BLaER1 treated with 17β-estradiol and CSF1 and Interleukin-3, amounts not matched to agents 10 nM and 100 nM (cell line): ENCODE measurements at regions not wholly inside any gene's neighbourhood (a gene's known extent, or its start where the extent isn't known, plus 50 kb on each side); places are given as distances from the start of the nearest gene placed in this dataset.

Experiments
- H3K27ac ChIP-seq, 11 experiments: shearing (Covaris generic); formaldehyde crosslinking; 2 replicates each; pipeline ENCODE4 v1.8.1; 2022
- H3K27me3 ChIP-seq, 11 experiments: shearing (Covaris generic); formaldehyde crosslinking; 2 replicates each; pipeline ENCODE4 v1.8.1; 2022
- H3K36me3 ChIP-seq, 11 experiments: shearing (Covaris generic); formaldehyde crosslinking; 2 replicates each; pipeline ENCODE4 v1.8.1; 2022
- H3K4me1 ChIP-seq, 10 experiments: shearing (Covaris generic); formaldehyde crosslinking; 2 replicates each; pipeline ENCODE4 v1.8.1; 2022
- H3K4me2 ChIP-seq, 11 experiments: shearing (Covaris generic); formaldehyde crosslinking; 2 replicates each; pipeline ENCODE4 v1.8.1; 2022
- H3K4me3 ChIP-seq, 10 experiments: shearing (Covaris generic); formaldehyde crosslinking; 2 replicates each; pipeline ENCODE4 v1.8.1; 2022
- H3K9ac ChIP-seq, 11 experiments: shearing (Covaris generic); formaldehyde crosslinking; 2 replicates each; pipeline ENCODE4 v1.8.1; 2022
- H3K9me3 ChIP-seq, 11 experiments: shearing (Covaris generic); formaldehyde crosslinking; replicated peaks in 1 of 11; 2 replicates each; pipeline ENCODE4 v1.8.1; 2022
- H4K20me1 ChIP-seq, 11 experiments: shearing (Covaris generic); formaldehyde crosslinking; 2 replicates each; pipeline ENCODE4 v1.8.1; 2022
- Cebpa-rat ChIP-seq, 11 experiments: shearing (Covaris generic); IDR thresholded peaks; 2 replicates each; pipeline ENCODE4 v1.8.1; 2022

- Histone ChIP-seq H4K20me1 (no peaks in the 10 kb centered on the region), H3K27me3 (no peaks in the 10 kb centered on the region), H3K4me3 (no peak overlapping the region), H3K4me2 (no peak overlapping the region), H3K4me1 (peaks cover 6 to 16% (median 11%) of the 10 kb centered on the region in 10 experiments; a peak in 17 of 20 replicates), H3K9me3 (no peaks in the 10 kb centered on the region; a peak in 1 of 22 replicates), H3K9ac (no peak overlapping the region), H3K36me3 (no peaks in the 10 kb centered on the region), H3K27ac (no peak overlapping the region)
- TF ChIP-seq Cebpa-rat (IDR thresholded peaks at IDR 0.05) = no peak
These were observed 314.8 kb downstream of the MYCN start for GRCh38 chr2:16255120-16255519.

GRCh38 chr2:16254356-16254965 is 314.1 kb downstream of the MYCN start:
- TF ChIP-seq Cebpa-rat (IDR thresholded peaks at IDR 0.05) = no peak
- H3K9ac ChIP-seq = no peak overlapping the region
- no peaks in the 10 kb centered on the region for H4K20me1 ChIP-seq
- H3K36me3 ChIP-seq = no peaks in the 10 kb centered on the region
- H3K4me2 ChIP-seq = no peak overlapping the region
- H3K27me3 ChIP-seq = no peaks in the 10 kb centered on the region
- H3K4me1 ChIP-seq = peaks cover 6 to 16% (median 11%) of the 10 kb centered on the region in 10 experiments; a peak in 17 of 20 replicates
- H3K4me3 ChIP-seq = no peak overlapping the region
- no peaks in the 10 kb centered on the region; a peak in 1 of 22 replicates for H3K9me3 ChIP-seq
- no peak overlapping the region for H3K27ac ChIP-seq

GRCh38 chr2:16253291-16253690 is 312.9 kb downstream of the MYCN start:
- TF ChIP-seq Cebpa-rat (IDR thresholded peaks at IDR 0.05) = no peak
- Histone ChIP-seq H3K36me3 (no peaks in the 10 kb centered on the region), H3K9ac (no peak overlapping the region), H3K27me3 (no peaks in the 10 kb centered on the region), H3K27ac (no peak overlapping the region), H3K9me3 (no peaks in the 10 kb centered on the region; a peak in 1 of 22 replicates), H3K4me1 (peaks cover 6 to 16% (median 11%) of the 10 kb centered on the region in 10 experiments; a peak in 17 of 20 replicates), H3K4me2 (no peak overlapping the region), H4K20me1 (no peaks in the 10 kb centered on the region), H3K4me3 (no peak overlapping the region)

GRCh38 chr2:16252891-16253290 is 312.5 kb downstream of the MYCN start:
- Histone ChIP-seq H3K4me1 (peaks cover 6 to 13% (median 11%) of the 10 kb centered on the region in 10 experiments; a peak in 17 of 20 replicates), H3K9me3 (no peaks in the 10 kb centered on the region; a peak in 1 of 22 replicates), H3K36me3 (no peaks in the 10 kb centered on the region), H3K4me2 (no peak overlapping the region), H3K27me3 (no peaks in the 10 kb centered on the region), H3K9ac (no peak overlapping the region), H3K4me3 (no peak overlapping the region), H4K20me1 (no peaks in the 10 kb centered on the region), H3K27ac (no peak overlapping the region)
- no peak for TF ChIP-seq Cebpa-rat (IDR thresholded peaks at IDR 0.05)

GRCh38 chr2:16252251-16252650 is 311.9 kb downstream of the MYCN start:
- no peaks in the 10 kb centered on the region for H3K27me3 ChIP-seq
- H3K4me1 ChIP-seq = peaks cover 0 to 6% (median 4%) of the 10 kb centered on the region in 10 experiments; a peak in 10 of 20 replicates
- H3K27ac ChIP-seq = no peak overlapping the region
- TF ChIP-seq Cebpa-rat (IDR thresholded peaks at IDR 0.05) = no peak
- H3K9me3 ChIP-seq = no peaks in the 10 kb centered on the region; a peak in 1 of 22 replicates
- no peak overlapping the region for H3K9ac ChIP-seq
- no peaks in the 10 kb centered on the region for H3K36me3 ChIP-seq
- H4K20me1 ChIP-seq = no peaks in the 10 kb centered on the region
- H3K4me2 ChIP-seq = no peak overlapping the region
- no peak overlapping the region for H3K4me3 ChIP-seq

- Histone ChIP-seq H4K20me1 (no peaks in the 10 kb centered on the region), H3K36me3 (no peaks in the 10 kb centered on the region), H3K27ac (no peak overlapping the region), H3K27me3 (no peaks in the 10 kb centered on the region), H3K4me1 (peaks cover 0 to 1% (median 0%) of the 10 kb centered on the region in 10 experiments; a peak in 3 of 20 replicates), H3K9ac (no peak overlapping the region), H3K4me2 (no peak overlapping the region), H3K9me3 (no peaks in the 10 kb centered on the region; a peak in 1 of 22 replicates), H3K4me3 (no peak overlapping the region)
- TF ChIP-seq Cebpa-rat (IDR thresholded peaks at IDR 0.05) = no peak
These were observed 311.3 kb downstream of the MYCN start for GRCh38 chr2:16251511-16252225.

- Histone ChIP-seq H4K20me1 (no peaks in the 10 kb centered on the region), H3K4me3 (no peak overlapping the region), H3K36me3 (no peaks in the 10 kb centered on the region), H3K27ac (no peak overlapping the region), H3K4me2 (no peak overlapping the region), H3K4me1 (no peaks in the 10 kb centered on the region), H3K27me3 (no peaks in the 10 kb centered on the region), H3K9ac (no peak overlapping the region), H3K9me3 (no peaks in the 10 kb centered on the region; a peak in 1 of 22 replicates)
- no peak for TF ChIP-seq Cebpa-rat (IDR thresholded peaks at IDR 0.05)
These were observed 310.5 kb downstream of the MYCN start for GRCh38 chr2:16250886-16251285.

- H3K4me3 ChIP-seq = no peak overlapping the region
These were observed 310.1 kb downstream of the MYCN start for GRCh38 chr2:16250466-16250865.

GRCh38 chr2:16250056-16250425 is 309.7 kb downstream of the MYCN start:
- H4K20me1 ChIP-seq = no peaks in the 10 kb centered on the region
- no peak overlapping the region for H3K4me2 ChIP-seq
- no peak for TF ChIP-seq Cebpa-rat (IDR thresholded peaks at IDR 0.05)
- H3K4me3 ChIP-seq = no peak overlapping the region
- no peaks in the 10 kb centered on the region for H3K36me3 ChIP-seq
- no peak overlapping the region for H3K27ac ChIP-seq
- no peaks in the 10 kb centered on the region; a peak in 1 of 22 replicates for H3K9me3 ChIP-seq
- H3K9ac ChIP-seq = no peak overlapping the region
- no peaks in the 10 kb centered on the region for H3K4me1 ChIP-seq
- H3K27me3 ChIP-seq = no peaks in the 10 kb centered on the region

More at GRCh38 chr2:16250466-16250865, 310.1 kb downstream of the MYCN start:
- Histone ChIP-seq H3K4me2 (no peak overlapping the region), H3K4me1 (no peaks in the 10 kb centered on the region), H3K36me3 (no peaks in the 10 kb centered on the region), H3K27me3 (no peaks in the 10 kb centered on the region), H3K27ac (no peak overlapping the region), H3K9me3 (no peaks in the 10 kb centered on the region; a peak in 1 of 22 replicates), H4K20me1 (no peaks in the 10 kb centered on the region), H3K9ac (no peak overlapping the region)
- TF ChIP-seq Cebpa-rat (IDR thresholded peaks at IDR 0.05) = no peak
